CD4-positive, alpha-beta T cell treated with Interleukin-4 for 4 hours (primary cell): ENCODE measurements at regions not wholly inside any gene's neighbourhood (a gene's known extent, or its start where the extent isn't known, plus 50 kb on each side); places are given as distances from the start of the nearest gene placed in this dataset.
"Not testable (repeated sequence)": the region's sequence is repeated elsewhere in the genome, so short reads cannot be mapped to it uniquely, and the experiment has no call there.

Experiments used
- DNase-seq: peaks from one replicate; pipeline ENCODE4 v3.0.0-alpha.2; 2020

DNA sequence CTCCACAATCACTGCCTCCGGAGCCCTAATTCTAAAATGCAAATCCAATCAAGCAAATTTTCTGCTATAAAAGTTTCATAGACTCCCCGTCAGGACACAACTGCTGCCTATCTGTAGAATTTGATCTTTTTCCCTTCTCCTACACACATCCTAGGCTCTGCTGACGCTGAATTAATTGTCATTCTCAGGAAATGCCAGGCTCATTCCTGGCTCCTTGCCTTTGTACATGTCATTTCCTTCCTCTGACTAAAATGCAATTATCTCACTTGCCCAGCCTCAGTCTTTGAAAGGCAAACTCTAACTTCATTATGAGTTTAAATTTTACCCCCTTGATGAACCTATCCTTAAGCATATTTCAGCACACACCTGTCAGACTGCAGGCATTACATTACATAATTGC lies 844.9 kb upstream of the CRIM1 start:
- DNase-seq = no peak

DNA sequence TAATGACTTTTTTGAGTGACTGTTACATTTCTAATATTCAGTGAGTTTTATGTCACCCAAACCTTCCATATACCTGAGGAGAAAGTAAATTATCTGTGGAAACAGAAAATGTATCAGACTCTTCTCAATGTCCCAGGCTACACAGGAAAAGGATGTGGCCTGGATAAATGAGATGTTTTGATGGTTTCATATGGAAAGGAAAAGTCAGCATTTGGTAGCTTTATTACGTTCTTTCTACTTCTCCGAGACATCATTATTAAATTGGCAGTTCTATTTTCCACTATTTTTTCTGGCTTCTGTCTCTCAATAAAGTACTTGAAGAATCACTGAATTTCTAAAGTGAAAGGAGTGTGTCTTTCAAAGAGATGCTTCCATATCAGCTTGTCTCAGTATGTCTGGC lies 847.0 kb upstream of the CRIM1 start:
- DNase-seq = no peak

DNA sequence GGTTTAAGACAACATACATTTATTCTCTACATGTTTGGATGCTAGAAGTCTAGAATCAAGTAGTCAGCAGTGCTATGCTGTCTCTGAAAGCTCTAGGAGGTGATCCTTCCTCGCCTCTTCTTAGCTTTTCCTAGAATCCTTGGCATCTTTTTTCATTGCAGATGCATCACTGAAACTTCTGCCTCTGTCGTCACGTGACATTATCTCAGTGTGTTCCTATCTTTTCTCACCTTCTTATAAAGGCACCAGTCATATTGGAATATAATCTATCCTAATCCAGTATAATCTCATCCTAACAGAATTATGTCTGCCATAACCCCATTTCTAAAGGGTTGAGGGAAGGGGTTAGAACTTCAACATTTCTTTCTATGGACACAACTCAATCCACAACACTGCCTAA lies 851.2 kb upstream of the CRIM1 start:
- no peak for DNase-seq

DNA sequence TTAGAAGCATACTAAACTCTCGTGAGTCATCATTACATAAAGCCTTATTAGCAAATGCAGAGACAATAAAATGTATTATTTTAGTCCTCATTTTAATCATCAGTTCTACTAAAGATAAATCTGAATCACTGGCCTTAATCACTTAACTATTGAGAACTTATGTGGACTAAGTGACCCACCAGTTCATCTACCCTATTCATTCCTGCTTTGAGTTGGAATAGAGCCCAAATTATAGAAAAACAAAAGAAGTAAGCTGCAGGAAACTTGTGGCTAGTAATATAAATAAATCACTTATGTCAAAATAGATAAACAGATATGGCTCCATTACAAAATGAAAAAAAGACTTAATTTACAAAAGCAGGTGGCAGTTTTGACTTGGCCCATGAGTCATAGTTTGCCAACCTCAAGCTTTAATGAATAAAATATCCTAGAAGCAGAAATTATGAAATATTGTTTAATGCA lies 851.8 kb upstream of the CRIM1 start:
- DNase-seq = no peak

DNA sequence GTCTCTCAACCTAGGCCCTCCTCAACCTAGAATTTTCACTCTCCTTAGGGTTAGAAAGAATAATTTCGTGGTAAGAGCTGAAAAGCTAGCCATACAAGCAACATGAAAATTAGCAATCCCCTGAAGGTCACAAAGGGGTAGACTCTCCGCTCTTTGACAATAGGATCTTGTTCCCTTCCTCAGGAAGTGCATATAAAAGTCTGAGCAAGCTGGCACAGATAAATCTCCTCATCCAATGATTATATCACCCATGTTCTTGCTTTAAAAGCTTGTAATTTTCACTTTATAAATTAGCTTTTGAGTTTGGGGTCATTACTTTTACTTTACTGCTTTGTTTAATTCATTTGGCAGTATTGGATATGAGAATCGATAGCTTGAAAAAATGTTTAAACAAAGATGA lies 852.3 kb upstream of the CRIM1 start:
- no peak for DNase-seq

DNA sequence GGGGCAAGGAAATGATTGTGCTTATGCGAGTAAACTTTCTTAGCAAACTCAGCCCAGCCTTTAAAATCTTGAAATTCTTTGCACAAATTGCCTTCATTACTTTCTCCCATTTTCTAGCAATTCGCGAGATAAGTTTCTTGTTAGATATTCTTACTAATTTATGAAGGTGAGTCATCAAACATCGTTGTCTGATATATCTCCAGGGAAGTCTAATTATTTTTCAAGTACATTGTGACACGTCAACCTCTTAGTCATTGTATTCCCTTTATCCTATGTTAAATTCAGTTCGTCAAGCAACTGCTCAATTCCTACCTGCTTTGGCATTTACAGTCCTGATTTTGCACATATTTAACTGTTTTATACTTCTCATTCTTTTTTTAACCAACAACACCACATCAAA lies 854.5 kb upstream of the CRIM1 start:
- no peak for DNase-seq

DNA sequence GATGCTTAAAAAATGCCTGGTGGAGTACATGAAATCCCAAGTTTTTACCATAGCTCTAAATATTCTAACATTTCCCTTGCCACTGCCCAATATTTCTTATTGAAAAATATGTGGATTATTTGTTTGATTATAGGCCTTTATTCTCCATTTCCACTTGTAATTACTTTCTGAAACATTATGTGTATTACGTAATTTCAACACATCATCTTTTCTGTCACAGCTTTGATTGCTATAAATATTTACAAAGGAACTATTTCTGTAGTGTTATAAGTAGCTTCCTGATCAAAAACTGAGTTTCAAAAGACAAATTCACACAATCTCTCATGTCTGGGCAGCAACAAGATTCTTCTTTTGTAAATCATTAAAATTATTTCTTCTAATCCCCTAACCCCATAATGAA lies 859.6 kb upstream of the CRIM1 start:
- DNase-seq = no peak

DNA sequence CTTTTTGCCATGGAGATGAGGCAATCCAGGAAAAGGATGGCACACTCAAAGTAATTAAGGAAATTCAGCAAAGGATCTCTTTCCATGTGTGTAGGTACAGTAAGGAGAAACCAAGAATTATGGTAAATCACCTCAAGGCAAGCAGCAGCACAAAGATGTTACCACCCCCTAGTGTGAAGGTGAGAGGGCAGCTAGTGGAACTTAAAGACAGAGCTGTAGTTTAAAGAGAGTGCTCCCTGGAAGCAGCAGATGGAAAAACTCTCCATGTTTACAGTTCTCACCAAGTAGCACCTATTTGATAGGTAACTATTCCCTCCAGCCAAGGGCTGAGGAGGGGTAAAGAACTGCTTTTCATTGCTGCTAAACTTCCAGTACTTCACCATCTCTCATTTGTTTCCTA lies 860.4 kb upstream of the CRIM1 start:
- DNase-seq = no peak

DNA sequence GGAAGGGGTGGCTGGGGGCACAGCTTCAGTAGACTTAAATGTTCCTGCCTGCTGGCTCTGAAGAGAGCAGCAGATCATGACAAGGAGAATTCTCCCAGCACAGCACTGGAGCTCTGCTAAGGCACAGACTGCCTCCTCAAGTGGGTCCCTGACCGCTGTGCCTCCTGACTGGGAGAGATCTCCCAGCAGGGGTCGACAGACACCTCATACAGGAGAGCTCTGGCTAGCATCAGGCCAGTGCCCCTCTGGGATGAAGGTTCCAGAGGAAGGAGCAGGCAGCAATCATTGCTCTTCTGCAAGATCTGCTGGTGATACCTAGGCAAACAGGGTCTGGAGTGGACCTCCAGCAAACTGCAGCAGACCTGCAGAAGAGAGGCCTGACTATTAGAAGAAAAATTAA lies 877.5 kb upstream of the CRIM1 start:
- not testable (repeated sequence) for DNase-seq

DNA sequence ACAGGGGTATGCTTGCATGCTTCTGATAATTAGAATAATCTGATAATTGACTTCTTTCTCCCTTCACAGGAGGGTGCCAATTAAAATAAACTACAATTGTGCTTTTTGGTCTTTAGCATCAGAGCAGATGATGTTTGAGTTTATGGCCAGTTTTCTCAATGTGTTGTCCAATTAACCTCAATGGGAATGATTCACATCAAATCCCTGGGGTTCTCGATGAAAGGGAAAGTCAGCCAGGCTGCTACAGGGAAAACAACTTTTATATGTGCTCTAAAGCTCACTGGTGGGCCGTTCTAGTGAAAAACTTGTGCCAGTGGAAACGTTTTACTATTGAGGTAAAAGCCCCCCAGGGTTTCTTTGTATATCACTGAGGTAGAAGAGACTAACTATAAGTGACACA lies 887.3 kb upstream of the CRIM1 start:
- no peak for DNase-seq

DNA sequence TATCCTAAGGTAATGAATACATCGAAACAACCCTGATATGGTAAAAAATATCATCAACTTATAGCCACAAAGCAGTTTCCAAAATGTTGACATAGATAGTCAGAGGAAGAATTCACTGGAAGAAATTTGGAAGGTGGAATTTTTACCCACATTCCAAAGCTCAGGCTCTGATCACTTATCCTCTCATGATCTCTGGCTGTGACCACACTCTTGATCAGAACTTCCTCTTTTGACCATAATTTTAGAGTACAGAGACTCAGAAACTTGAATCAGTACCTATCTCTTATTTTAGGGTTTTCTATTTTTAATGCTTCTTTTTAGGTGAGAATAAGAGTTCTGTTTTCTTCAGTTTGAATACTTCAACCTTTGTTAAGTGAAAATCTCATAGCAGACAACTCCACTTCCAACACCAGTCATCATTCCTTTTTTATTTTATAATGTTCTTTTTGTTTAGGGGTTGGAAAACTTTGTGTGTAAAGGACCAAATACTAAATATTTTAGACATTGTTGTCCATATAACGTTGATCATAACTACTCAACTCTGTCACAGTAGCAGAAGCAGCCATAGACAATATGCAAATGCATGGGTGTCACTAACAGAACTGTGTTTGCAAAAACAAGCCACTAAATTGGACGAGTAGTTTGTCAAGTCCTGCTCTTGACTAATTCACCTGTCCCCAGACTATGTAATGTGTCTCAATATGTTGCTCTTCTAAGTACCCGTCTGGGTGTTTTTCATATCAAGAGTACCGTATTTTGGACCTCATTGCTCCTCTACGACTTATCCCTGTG lies 891.6 kb upstream of the CRIM1 start:
- no peak for DNase-seq

DNA sequence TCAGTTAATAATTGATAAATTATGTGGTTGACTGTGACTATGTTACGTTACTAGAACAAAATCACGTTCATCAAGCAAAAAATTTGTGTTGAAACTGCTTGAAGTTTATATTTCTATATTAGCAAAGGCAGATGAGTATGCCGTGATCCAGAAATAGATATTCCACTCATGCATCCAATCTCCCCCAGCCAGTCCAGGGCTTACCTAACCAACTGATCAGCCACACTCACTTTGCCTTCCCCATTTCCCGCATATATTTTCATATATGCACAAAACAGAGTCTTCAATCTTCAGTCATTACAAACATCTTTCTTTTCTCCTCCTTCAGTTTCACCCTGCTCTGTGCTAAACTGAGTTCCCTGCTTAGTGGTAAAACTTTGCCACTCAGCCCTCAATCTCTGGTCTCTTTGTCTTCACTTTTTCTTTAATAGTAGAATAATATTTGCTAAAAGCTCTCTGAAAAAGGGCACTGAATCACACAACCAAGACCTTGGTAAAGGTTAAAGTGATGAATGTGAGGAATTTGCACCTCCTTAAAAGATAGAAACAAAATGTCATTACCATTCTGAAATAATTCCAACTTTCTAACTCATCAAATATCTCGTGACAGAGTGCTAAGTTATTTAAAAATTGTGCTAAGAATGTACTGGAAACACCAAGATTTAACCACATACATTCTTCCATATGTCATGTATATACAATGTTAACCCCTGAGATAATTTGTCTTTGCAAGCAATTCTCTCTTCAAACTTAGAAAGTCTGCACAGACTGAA lies 893.2 kb upstream of the CRIM1 start:
- DNase-seq = no peak

DNA sequence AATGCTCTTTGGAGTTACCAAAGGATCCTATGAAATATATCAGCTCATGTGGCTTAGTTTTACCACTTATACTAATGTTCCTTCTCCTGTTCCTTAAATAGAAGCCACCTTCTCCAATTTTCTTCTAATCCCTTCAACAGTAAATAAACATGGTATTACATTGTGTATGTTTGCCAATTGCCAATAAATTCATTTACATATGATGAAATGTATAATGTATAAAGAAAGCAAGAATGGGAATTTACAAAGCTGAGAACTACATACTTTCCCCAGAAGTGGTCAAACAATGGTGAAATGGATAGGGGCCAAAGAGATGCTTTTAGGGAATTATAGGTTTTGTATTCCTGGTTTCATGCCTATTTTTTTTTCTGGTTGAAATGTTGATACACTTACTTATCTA lies 894.2 kb upstream of the CRIM1 start:
- no peak for DNase-seq

DNA sequence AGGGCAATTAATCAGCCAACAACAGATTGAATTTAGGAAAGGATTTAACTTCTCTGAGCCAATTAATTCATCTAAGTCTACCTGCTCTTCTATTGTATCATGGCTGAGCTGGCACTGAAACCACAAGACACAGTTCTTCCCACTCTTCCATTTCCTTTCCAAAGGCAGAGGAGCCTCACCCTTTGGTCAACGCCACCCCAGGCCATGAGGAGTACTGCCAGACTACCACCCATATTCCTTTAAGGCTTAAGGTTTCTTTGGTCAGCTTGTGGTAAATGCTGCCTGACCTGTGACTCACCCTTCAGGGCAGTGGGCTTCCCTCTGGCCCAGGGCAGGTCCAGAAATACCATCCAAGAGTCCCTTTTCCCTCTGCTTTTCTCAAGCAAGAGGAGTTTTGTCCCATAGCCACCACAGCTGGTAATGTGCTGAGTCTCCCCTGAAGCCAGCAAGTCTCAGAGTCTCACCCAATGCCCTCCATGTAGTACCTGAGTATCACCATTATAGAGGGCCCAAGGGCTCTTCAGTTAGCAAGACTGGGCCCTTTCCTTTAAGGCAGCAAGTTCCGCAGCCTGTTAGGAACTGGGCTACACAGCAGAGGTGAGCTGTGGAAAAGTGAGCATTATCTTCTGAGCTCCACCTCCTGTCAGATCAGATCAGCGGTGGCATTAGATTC lies 900.5 kb upstream of the CRIM1 start:
- no peak for DNase-seq

DNA sequence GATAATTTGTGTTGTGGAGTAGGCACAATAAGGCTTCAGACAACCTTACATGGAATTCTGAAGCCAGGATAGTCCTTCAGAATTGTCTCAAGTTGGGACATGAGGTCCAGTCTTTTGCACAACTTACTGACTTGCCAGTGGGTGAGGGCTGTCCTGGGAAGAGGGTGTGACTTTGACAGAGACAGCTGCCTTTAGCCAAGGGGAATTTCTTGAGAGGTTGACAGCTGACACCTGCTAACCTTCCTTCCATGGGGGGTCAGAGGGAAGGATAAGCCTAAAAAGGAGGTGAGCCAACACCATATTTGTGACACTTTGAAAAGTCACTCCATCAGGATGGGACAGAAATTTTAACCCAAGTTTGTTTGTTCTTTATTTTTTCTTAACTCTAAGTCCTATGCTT lies 907.8 kb upstream of the CRIM1 start:
- no peak for DNase-seq

DNA sequence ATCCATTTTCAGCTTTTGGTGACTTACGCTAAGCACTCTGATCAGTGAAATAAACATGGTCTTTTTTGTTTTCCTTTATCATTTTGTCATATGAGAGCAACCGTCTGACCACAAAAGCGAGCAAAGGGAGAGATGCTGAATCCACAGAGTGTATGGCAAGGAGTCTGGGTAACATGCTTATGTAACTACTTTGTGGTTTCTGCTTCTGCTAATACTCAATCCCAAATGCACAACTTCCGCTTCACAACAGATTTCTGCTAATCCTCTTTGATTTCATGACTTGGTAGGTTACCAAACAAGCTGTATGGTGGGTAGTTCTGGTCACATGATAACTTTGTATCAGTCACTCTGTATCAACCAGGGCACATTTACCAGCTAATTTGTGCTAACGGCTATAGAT lies 908.4 kb upstream of the CRIM1 start:
- no peak for DNase-seq

DNA sequence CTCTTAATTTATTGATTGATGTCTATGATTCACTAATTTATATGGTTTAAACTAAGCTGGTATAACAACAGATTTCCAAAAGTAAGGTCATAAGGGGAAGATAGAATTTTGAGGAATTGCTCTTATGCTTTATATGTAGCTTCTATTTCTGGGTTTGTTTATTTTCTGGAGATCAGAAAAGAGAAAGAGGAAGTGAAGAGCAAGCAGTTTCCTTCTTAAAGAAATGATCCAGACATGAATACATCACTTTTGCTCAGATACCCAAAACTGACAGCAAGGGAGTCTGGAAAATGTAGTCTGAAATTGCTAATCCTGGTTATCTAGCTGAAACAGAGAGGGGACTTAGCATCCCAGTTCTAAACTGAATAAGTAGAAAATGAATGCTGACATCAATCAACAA lies 912.5 kb upstream of the CRIM1 start:
- no peak for DNase-seq

DNA sequence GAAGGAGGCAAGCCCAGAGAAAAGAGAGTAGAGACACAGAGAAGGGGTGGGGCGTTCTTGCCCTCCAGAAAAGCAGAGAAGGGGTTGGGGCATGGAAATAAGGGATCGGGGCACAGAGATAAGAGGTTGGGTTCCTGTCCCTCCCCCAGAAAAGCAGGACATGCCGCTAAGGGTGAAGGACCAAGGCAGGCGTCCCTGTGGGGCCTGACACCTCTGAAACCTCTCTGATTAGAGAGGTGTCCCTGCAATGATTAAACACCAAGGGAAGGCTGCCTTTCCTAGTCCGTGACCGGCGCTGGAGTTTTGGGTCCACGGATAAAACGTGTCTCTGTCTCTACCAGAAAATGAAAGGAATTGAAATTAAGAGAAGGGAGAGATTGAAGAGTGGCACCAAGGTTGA lies 914.0 kb upstream of the CRIM1 start:
- DNase-seq = not testable (repeated sequence)

DNA sequence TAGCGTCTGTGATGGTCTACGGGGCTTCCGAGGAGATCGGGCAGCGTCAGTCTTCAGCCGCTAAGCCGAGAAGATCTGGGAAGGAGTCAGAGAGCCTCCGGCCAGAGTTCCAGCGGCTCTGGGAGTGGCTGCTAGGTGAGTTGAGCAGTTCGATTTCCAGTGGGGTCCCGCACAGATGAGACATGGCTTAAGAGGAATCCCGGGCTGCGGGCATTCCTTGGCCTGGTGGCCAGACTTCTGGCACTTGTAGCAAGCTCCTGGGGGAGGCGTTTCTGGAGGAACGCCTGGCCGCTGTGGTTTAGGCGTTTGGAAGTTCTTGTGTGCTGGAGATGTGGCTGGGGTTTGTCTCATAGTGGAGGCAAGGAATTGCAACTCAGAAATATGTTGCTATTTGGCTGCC lies 915.3 kb upstream of the CRIM1 start:
- not testable (repeated sequence) for DNase-seq

DNA sequence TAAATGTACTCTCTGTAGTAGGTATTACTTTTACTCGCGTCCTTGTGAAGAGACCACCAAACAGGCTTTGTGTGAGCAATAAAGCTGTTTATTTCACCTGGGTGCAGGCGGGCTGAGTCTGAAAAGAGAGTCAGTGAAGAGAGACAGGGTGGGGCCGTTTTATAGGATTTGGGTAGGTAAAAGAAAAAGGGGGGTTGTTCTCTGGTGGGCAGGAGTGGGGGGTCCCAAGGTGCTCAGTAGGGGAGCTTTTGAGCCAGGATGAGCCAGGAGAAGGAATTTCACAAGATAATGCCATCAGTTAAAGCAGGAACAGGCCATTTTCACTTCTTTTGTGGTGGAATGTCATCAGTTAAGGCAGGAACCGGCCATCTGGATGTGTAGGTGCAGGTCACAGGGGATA lies 918.7 kb upstream of the CRIM1 start:
- not testable (repeated sequence) for DNase-seq

DNA sequence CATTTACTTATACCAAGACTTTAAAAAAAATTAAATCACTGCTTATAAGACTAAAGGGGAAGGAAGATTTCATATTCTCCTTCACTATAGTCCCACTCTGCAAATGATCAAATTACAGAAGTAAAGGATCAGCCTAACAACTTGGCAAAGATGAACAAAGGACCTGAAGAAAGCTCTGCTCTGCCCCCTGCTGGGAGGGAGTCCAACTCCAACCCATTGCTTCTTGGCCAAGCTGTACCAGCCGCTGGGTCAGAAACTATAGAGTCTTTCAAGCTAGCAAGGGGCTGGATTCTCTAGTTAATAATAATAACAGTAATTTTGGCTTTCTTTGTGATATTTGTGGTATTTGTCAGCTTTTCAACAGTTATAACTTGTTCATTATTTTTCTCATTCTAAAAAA lies 927.0 kb upstream of the CRIM1 start:
- no peak for DNase-seq

DNA sequence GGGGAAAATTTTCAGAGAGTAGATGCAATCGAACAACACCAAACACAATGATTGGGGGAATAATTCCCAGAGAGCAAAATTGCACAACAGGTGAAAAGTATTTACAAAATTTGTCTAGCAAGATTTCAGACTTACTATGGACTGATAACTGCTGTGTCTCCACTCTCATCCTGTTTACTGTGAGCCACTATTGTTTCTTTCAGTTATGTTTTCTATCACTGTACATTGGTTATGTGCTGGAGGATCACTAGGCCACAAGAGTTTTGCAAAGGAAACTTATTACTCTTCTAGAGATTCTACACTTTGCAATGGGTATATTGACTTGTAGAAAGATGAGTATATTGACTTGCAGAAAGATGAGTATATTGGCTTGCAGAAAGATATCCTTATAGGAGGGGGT lies 934.1 kb upstream of the CRIM1 start:
- DNase-seq = no peak

DNA sequence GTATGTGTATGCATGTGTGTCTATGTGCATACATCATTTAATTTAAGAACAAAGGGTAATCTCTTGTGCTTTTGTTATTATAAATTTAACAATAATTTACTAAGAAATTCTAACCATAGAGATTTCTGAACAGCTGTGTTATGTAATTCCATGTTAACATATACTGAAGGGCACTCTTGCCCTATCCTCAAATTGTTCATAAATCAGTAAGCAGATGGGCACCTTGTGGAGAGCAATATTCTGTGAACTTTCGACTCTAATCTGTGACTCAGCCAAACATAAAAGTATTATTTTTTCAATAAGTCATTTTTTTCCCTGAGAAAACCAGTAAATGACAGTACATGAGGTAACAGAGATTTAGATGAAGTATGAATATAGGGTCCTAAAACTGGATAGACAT lies 938.3 kb upstream of the CRIM1 start:
- no peak for DNase-seq
